Neuronal stem cell (in vitro differentiated cells): ENCODE measurements at regions not wholly inside any gene's neighbourhood (a gene's known extent, or its start where the extent isn't known, plus 50 kb on each side); places are given as distances from the start of the nearest gene placed in this dataset.

Experiments
- DNase-seq: peaks from one replicate; pipeline ENCODE4 v3.0.0-alpha.2; 2013; ENCODE audit warnings: low spot score
- H2AFZ ChIP-seq: one replicate; pipeline ENCODE4 v1.6.1; 2013; ENCODE audit warnings: mild to moderate bottlenecking, low read length, inconsistent platforms
- H2AK5ac ChIP-seq: 2 replicates; pipeline ENCODE4 v1.6.1; 2013; ENCODE audit warnings: low read depth, mild to moderate bottlenecking, inconsistent platforms, low read length, moderate library complexity, mixed read lengths
- H2BK120ac ChIP-seq: 2 replicates; pipeline ENCODE4 v1.6.1; 2013; ENCODE audit warnings: low read depth, mild to moderate bottlenecking, inconsistent platforms, low read length, moderate library complexity, mixed read lengths
- H2BK12ac ChIP-seq: one replicate; pipeline ENCODE4 v1.6.1; 2013; ENCODE audit warnings: low read length, inconsistent platforms
- H2BK15ac ChIP-seq: 2 replicates; pipeline ENCODE4 v1.6.1; 2013; ENCODE audit warnings: mild to moderate bottlenecking, low read length, inconsistent platforms, mixed read lengths
- H2BK5ac ChIP-seq: one replicate; pipeline ENCODE4 v1.6.1; 2013; ENCODE audit warnings: inconsistent platforms, mild to moderate bottlenecking, low read length, moderate library complexity
- H3K14ac ChIP-seq: one replicate; pipeline ENCODE4 v1.6.1; 2013; ENCODE audit warnings: low read length, inconsistent platforms
- H3K18ac ChIP-seq: 2 replicates; pipeline ENCODE4 v1.6.1; 2013; ENCODE audit warnings: low read length, inconsistent platforms
- H3K23ac ChIP-seq: 2 replicates; pipeline ENCODE4 v1.6.1; 2013; ENCODE audit warnings: low read depth, mild to moderate bottlenecking, mixed read lengths, low read length, inconsistent platforms; ENCODE audit not compliant: poor library complexity
- H3K27ac ChIP-seq: replicated peaks from 3 replicates; pipeline ENCODE4 v1.5.1; 2013; ENCODE audit warnings: low read length, inconsistent platforms
- H3K27me3 ChIP-seq, 3 experiments: 2 replicates each; pipeline ENCODE4 v1.6.1; 2013; ENCODE audit warnings: low read length in 3 of 3, mild to moderate bottlenecking in 2 of 3, inconsistent platforms in 1 of 3, low read depth in 1 of 3, mixed read lengths in 1 of 3, moderate library complexity in 1 of 3; ENCODE audit not compliant: control insufficient read depth in 3 of 3, insufficient read depth in 3 of 3
- H3K36me3 ChIP-seq, 2 donors: replicated peaks in 1 of 2; 2 replicates each; pipeline ENCODE4 v1.6.1; 2013; ENCODE audit warnings: low read length in 2 of 2; ENCODE audit not compliant: control insufficient read depth in 2 of 2, insufficient read depth in 2 of 2
- H3K4ac ChIP-seq: 2 replicates; pipeline ENCODE4 v1.6.1; 2013; ENCODE audit warnings: inconsistent platforms, mild to moderate bottlenecking, low read length, moderate library complexity
- H3K4me1 ChIP-seq, 2 donors: 1 replicate in 1 of 2; 2 replicates in 1 of 2; pipeline ENCODE4 v1.6.1; 2013; ENCODE audit warnings: low read length in 2 of 2, low read depth in 1 of 2; ENCODE audit not compliant: control insufficient read depth in 2 of 2, insufficient read depth in 1 of 2
- H3K4me2 ChIP-seq: one replicate; pipeline ENCODE4 v1.6.1; 2013; ENCODE audit warnings: mild to moderate bottlenecking, low read length, inconsistent platforms; ENCODE audit not compliant: insufficient read depth, poor library complexity, severe bottlenecking
- H3K4me3 ChIP-seq, 2 donors: 2 replicates each; pipeline ENCODE4 v1.5.1; 2013; ENCODE audit warnings: low read length in 2 of 2, mild to moderate bottlenecking in 2 of 2, inconsistent platforms in 1 of 2, moderate library complexity in 1 of 2
- H3K79me1 ChIP-seq: one replicate; pipeline ENCODE4 v1.6.1; 2013; ENCODE audit warnings: low read depth, mild to moderate bottlenecking, inconsistent platforms, low read length, moderate library complexity
- H3K9ac ChIP-seq: one replicate; pipeline ENCODE4 v1.6.1; 2013; ENCODE audit warnings: mild to moderate bottlenecking, low read depth, low read length, inconsistent platforms; ENCODE audit not compliant: poor library complexity
- H3K9me3 ChIP-seq, 2 donors: replicated peaks in 1 of 2; 2 replicates each; pipeline versions ENCODE3 to v1.6.1; 2013; ENCODE audit warnings: low read length in 2 of 2, mild to moderate bottlenecking in 2 of 2, inconsistent platforms in 1 of 2, low read depth in 1 of 2, mixed read lengths in 1 of 2, moderate library complexity in 1 of 2; ENCODE audit not compliant: control insufficient read depth in 2 of 2, insufficient read depth in 1 of 2
- H4K8ac ChIP-seq: one replicate; pipeline ENCODE4 v1.6.1; 2013; ENCODE audit warnings: low read depth, mild to moderate bottlenecking, inconsistent platforms, low read length, moderate library complexity
- H4K91ac ChIP-seq: one replicate; pipeline ENCODE4 v1.6.1; 2013; ENCODE audit warnings: low read length, low read depth, mild to moderate bottlenecking, inconsistent platforms; ENCODE audit not compliant: poor library complexity
- WGBS, 2 donors: extraction: QIAGEN DNeasy Blood & Tissue Kit; methylation state at CpG; one replicate each; pipeline ENCODE4 v1.1.7; 2013; ENCODE audit warnings: missing lambda C conversion rate in 2 of 2, mixed read lengths in 1 of 2; ENCODE audit not compliant: insufficient read length in 2 of 2, insufficient replicate concordance in 1 of 2; ENCODE audit errors: extremely low coverage in 2 of 2; 5-methylcytosine and 5-hydroxymethylcytosine counted together

GRCh38 chr18:6602365-6602764 is 127.2 kb upstream of the ARHGAP28 start:
- no peak overlapping the region for H2BK15ac ChIP-seq
- H2BK12ac ChIP-seq = no peak overlapping the region
- no peak overlapping the region for H3K14ac ChIP-seq
- H2BK120ac ChIP-seq = no peak overlapping the region
- H3K9ac ChIP-seq = peak overlapping the region; percentile 22
- no CpG with 5 or more reads among the region's 5 CpGs for WGBS, 2 donors
- H3K18ac ChIP-seq = peak overlapping the region; percentile 8
- no peak overlapping the region for H2AFZ ChIP-seq
- no peak overlapping the region for H4K8ac ChIP-seq
- no peak overlapping the region for H2AK5ac ChIP-seq
- no peaks in the 10 kb centered on the region for H3K9me3 ChIP-seq
- DNase-seq = no peak
- H2BK5ac ChIP-seq = no peak overlapping the region
- H3K4me2 ChIP-seq = no peak overlapping the region
- no peak overlapping the region for H4K91ac ChIP-seq
- no peak overlapping the region for H3K4me3 ChIP-seq
- H3K4ac ChIP-seq = no peak overlapping the region
- H3K27me3 ChIP-seq = no peaks in the 10 kb centered on the region
- H3K27ac ChIP-seq = no peak overlapping the region
- no peak overlapping the region for H3K23ac ChIP-seq
- no peaks in the 10 kb centered on the region for H3K79me1 ChIP-seq
- H3K36me3 ChIP-seq = no peaks in the 10 kb centered on the region
- H3K4me1 ChIP-seq = peaks cover 0 to 5% of the 10 kb centered on the region in 2 donors

GRCh38 chr18:6604573-6604941 is 125.0 kb upstream of the ARHGAP28 start:
- Histone ChIP-seq H3K9me3 (no peaks in the 10 kb centered on the region), H3K27ac (no peak overlapping the region), H2BK12ac (no peak overlapping the region), H4K91ac (no peak overlapping the region), H2AFZ (no peak overlapping the region), H3K79me1 (no peaks in the 10 kb centered on the region), H3K4me1 (peaks cover 0 to 5% of the 10 kb centered on the region in 2 donors), H2BK5ac (no peak overlapping the region), H3K18ac (no peak overlapping the region), H2BK15ac (no peak overlapping the region), H2AK5ac (no peak overlapping the region), H3K14ac (no peak overlapping the region), H3K4ac (no peak overlapping the region), H3K36me3 (no peaks in the 10 kb centered on the region), H4K8ac (no peak overlapping the region), H3K4me3 (no peak overlapping the region), H3K27me3 (no peaks in the 10 kb centered on the region), H3K4me2 (no peak overlapping the region), H3K9ac (no peak overlapping the region), H2BK120ac (no peak overlapping the region), H3K23ac (no peak overlapping the region)
- no CpG with 5 or more reads among the region's 3 CpGs for WGBS, 2 donors
- DNase-seq = no peak

GRCh38 chr18:6605115-6605869 is 124.2 kb upstream of the ARHGAP28 start:
- Histone ChIP-seq H3K27ac (no peak overlapping the region), H2BK5ac (no peak overlapping the region), H3K9me3 (no peaks in the 10 kb centered on the region), H3K4me1 (peaks cover 0 to 5% of the 10 kb centered on the region in 2 donors), H4K8ac (no peak overlapping the region), H3K4ac (no peak overlapping the region), H3K18ac (no peak overlapping the region), H3K23ac (no peak overlapping the region), H3K14ac (no peak overlapping the region), H3K79me1 (no peaks in the 10 kb centered on the region), H2AK5ac (no peak overlapping the region), H3K9ac (no peak overlapping the region), H2BK12ac (no peak overlapping the region), H2BK15ac (no peak overlapping the region), H3K27me3 (no peaks in the 10 kb centered on the region), H3K4me2 (no peak overlapping the region), H3K4me3 (no peak overlapping the region), H2BK120ac (no peak overlapping the region), H3K36me3 (no peaks in the 10 kb centered on the region), H4K91ac (no peak overlapping the region), H2AFZ (no peak overlapping the region)
- no peak for DNase-seq
- no CpG with 5 or more reads among the region's 6 CpGs for WGBS, 2 donors

GRCh38 chr18:6606411-6607085 is 123.0 kb upstream of the ARHGAP28 start:
- Histone ChIP-seq H2BK12ac (no peak overlapping the region), H3K27me3 (no peaks in the 10 kb centered on the region), H3K79me1 (no peaks in the 10 kb centered on the region), H3K36me3 (no peaks in the 10 kb centered on the region), H2BK5ac (no peak overlapping the region), H3K4me2 (no peak overlapping the region), H3K27ac (no peak overlapping the region), H2BK120ac (no peak overlapping the region), H2AFZ (no peak overlapping the region), H3K4ac (no peak overlapping the region), H3K18ac (no peak overlapping the region), H4K91ac (no peak overlapping the region), H3K9ac (no peak overlapping the region), H2BK15ac (no peak overlapping the region), H3K4me1 (peaks cover 0 to 5% of the 10 kb centered on the region in 2 donors), H4K8ac (no peak overlapping the region), H3K23ac (no peak overlapping the region), H3K14ac (no peak overlapping the region), H3K9me3 (no peaks in the 10 kb centered on the region), H2AK5ac (no peak overlapping the region), H3K4me3 (no peak overlapping the region)
- 100% methylated on average over 1 of the region's 4 CpGs; no CpG with 5 or more reads in 1 of the 2 donors for WGBS, 2 donors
- no peak for DNase-seq
